Uterus (tissue), 3 donors: ENCODE measurements at regions not wholly inside any gene's neighbourhood (a gene's known extent, or its start where the extent isn't known, plus 50 kb on each side); places are given as distances from the start of the nearest gene placed in this dataset.

Source experiments
- DNase-seq, 2 donors: peaks; one replicate each; pipeline ENCODE4 v3.0.0-alpha.2; 2019 to 2020
- H3K27ac ChIP-seq, 2 donors: fragments of 200-600 bp; sonication (generic); 1 replicate in 1 of 2; 2 replicates in 1 of 2; pipeline ENCODE4 v1.5.1; 2016 to 2018
- H3K27me3 ChIP-seq, 2 donors: fragments of 200-600 bp; sonication (generic); one replicate each; pipeline ENCODE4 v1.5.1; 2018 to 2019; ENCODE audit warnings: control low read depth in 1 of 2
- H3K36me3 ChIP-seq, 2 donors: fragments of 200-600 bp; sonication (generic); one replicate each; pipeline ENCODE4 v1.5.1; 2019; ENCODE audit warnings: control low read depth in 1 of 2
- H3K4me1 ChIP-seq, 2 donors: fragments of 200-600 bp; sonication (generic); one replicate each; pipeline ENCODE4 v1.5.1; 2018 to 2019; ENCODE audit warnings: control low read depth in 1 of 2
- H3K4me3 ChIP-seq, 2 donors: fragments of 200-600 bp; sonication (generic); 1 replicate in 1 of 2; 2 replicates in 1 of 2; pipeline ENCODE4 v1.5.1; 2018 to 2019; ENCODE audit warnings: mild to moderate bottlenecking in 1 of 2
- H3K9me3 ChIP-seq, 2 donors: fragments of 200-600 bp; sonication (generic); one replicate each; pipeline ENCODE4 v1.5.1; 2019; ENCODE audit warnings: control low read depth in 1 of 2
- POLR2A ChIP-seq, 2 donors: fragments of 450-650 bp; IDR thresholded peaks; one replicate each; pipeline ENCODE4 v1.6.1; 2016; ENCODE audit warnings: antibody characterized with exemption in 2 of 2, mild to moderate bottlenecking in 1 of 2, moderate library complexity in 1 of 2
- intact Hi-C: fragments of 100-400 bp; cut with DNase I; formaldehyde crosslinking; loops from one replicate; pipeline ENCODE4 v1.15.1; 2023; ENCODE audit warnings: low total_unique reads
- TF ChIP-seq, protein P1 (sequence below), 4 experiments: fragments of 200-600 bp in 2 of 4; fragments of 450-650 bp in 2 of 4; sonication (generic) in 2 of 4; IDR thresholded peaks; one replicate each; pipeline ENCODE4 v1.5.1; 2016 to 2019; ENCODE audit warnings: antibody characterized with exemption in 4 of 4, mild to moderate bottlenecking in 2 of 4, moderate library complexity in 1 of 4
- donor health status: DM: yes; HTN: yes; CAD: no.

DNA sequence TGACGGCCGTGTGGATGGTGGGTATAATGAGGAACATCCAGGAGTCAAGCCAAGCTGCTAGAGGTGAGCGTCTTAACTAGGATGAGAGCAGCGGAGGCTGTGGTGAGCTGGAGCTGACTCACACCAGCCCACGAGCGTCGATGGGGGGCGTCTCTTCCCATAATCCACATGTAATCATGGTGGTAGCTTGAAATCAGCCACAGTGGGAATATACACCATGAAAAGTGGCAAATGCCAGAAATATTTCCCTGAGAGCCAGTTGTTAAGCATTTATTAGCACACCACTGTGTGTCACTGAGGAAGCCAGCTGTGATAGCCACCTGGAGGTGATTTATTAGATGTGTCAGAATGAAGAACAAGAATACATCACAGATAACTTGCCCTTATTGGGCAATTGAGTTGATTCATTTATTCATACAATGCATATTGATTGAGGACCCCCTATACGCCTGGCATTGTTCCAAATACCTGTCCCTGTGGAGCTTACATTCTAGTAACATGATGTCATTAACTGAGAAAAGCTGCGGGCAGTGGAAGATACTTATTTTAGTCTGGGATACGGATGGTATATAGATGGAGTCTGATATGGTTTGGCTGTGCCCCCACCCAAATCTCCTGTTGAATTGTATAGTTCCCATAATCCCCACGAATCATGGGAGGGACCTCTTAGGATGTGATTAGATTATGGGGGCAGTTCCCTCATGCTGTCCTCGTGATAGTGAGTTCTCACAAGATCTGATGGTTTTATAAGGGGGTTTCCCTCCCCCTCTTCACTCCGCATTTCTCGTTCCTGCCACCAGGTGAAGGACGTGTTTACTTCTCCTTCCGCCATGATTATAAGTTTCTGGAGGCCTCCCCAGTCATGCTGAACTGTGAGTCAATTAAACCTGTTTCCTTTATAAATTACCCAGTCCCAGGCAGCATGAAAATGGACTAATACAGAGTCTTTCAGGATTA lies 473.4 kb downstream of the METTL15 start:
- Histone ChIP-seq H3K4me3 (no peak overlapping the region), H3K4me1 (no peaks in the 10 kb centered on the region), H3K36me3 (no peaks in the 10 kb centered on the region), H3K27ac (no peak overlapping the region), H3K27me3 (no peaks in the 10 kb centered on the region), H3K9me3 (no peaks in the 10 kb centered on the region)
- DNase-seq = no peak
- TF ChIP-seq, protein P1, sequence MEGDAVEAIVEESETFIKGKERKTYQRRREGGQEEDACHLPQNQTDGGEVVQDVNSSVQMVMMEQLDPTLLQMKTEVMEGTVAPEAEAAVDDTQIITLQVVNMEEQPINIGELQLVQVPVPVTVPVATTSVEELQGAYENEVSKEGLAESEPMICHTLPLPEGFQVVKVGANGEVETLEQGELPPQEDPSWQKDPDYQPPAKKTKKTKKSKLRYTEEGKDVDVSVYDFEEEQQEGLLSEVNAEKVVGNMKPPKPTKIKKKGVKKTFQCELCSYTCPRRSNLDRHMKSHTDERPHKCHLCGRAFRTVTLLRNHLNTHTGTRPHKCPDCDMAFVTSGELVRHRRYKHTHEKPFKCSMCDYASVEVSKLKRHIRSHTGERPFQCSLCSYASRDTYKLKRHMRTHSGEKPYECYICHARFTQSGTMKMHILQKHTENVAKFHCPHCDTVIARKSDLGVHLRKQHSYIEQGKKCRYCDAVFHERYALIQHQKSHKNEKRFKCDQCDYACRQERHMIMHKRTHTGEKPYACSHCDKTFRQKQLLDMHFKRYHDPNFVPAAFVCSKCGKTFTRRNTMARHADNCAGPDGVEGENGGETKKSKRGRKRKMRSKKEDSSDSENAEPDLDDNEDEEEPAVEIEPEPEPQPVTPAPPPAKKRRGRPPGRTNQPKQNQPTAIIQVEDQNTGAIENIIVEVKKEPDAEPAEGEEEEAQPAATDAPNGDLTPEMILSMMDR (IDR thresholded peaks at IDR 0.05) = no peak
- TF ChIP-seq POLR2A (IDR thresholded peaks at IDR 0.05) = no peak
- intact Hi-C loops = no loop called here

- DNase-seq = no peak
- Histone ChIP-seq H3K36me3 (no peaks in the 10 kb centered on the region), H3K4me1 (no peaks in the 10 kb centered on the region), H3K4me3 (no peak overlapping the region), H3K27ac (no peak overlapping the region), H3K27me3 (no peaks in the 10 kb centered on the region), H3K9me3 (no peaks in the 10 kb centered on the region)
- intact Hi-C loops = no loop called here
- no peak for TF ChIP-seq POLR2A (IDR thresholded peaks at IDR 0.05)
- TF ChIP-seq, protein P1 (IDR thresholded peaks at IDR 0.05) = no peak
These were observed 463.2 kb downstream of the METTL15 start for GRCh38 chr11:28571371-28571770.

- Histone ChIP-seq H3K4me3 (no peak overlapping the region), H3K4me1 (no peaks in the 10 kb centered on the region), H3K9me3 (no peaks in the 10 kb centered on the region), H3K27ac (no peak overlapping the region), H3K36me3 (no peaks in the 10 kb centered on the region), H3K27me3 (no peaks in the 10 kb centered on the region)
- intact Hi-C loops = no loop called here
- DNase-seq = no peak
- TF ChIP-seq, protein P1 (IDR thresholded peaks at IDR 0.05) = no peak
- no peak for TF ChIP-seq POLR2A (IDR thresholded peaks at IDR 0.05)
These were observed 460.9 kb downstream of the METTL15 start for GRCh38 chr11:28569106-28569505.

GRCh38 chr11:28566339-28567089 lies 458.3 kb downstream of the METTL15 start:
- TF ChIP-seq, protein P1 (IDR thresholded peaks at IDR 0.05) = no peak
- TF ChIP-seq POLR2A (IDR thresholded peaks at IDR 0.05) = no peak
- H3K36me3 ChIP-seq = no peaks in the 10 kb centered on the region
- H3K27me3 ChIP-seq = no peaks in the 10 kb centered on the region
- H3K27ac ChIP-seq = no peak overlapping the region
- no peaks in the 10 kb centered on the region for H3K4me1 ChIP-seq
- no peaks in the 10 kb centered on the region for H3K9me3 ChIP-seq
- intact Hi-C loops = no loop called here
- peak; percentile 12 to 35 for DNase-seq
- no peak overlapping the region for H3K4me3 ChIP-seq

GRCh38 chr11:28559492-28559891 lies 451.3 kb downstream of the METTL15 start:
- DNase-seq = no peak
- TF ChIP-seq, protein P1 (IDR thresholded peaks at IDR 0.05) = no peak
- TF ChIP-seq POLR2A (IDR thresholded peaks at IDR 0.05) = no peak
- Histone ChIP-seq H3K27ac (no peak overlapping the region), H3K9me3 (no peaks in the 10 kb centered on the region), H3K4me1 (no peaks in the 10 kb centered on the region), H3K36me3 (no peaks in the 10 kb centered on the region), H3K27me3 (no peaks in the 10 kb centered on the region), H3K4me3 (no peak overlapping the region)
- intact Hi-C loops = no loop called here
